Hepatocyte (in vitro differentiated cells): ENCODE measurements at regions not wholly inside any gene's neighbourhood (a gene's known extent, or its start where the extent isn't known, plus 50 kb on each side); places are given as distances from the start of the nearest gene placed in this dataset.

Source experiments
- DNase-seq: peaks from one replicate; pipeline ENCODE4 v3.0.0-alpha.2; 2016; ENCODE audit warnings: low spot score
- H2AFZ ChIP-seq: fragments of 200-600 bp; sonication (generic); 2 replicates; pipeline ENCODE4 v1.6.0; 2016; ENCODE audit warnings: antibody characterized with exemption, mild to moderate bottlenecking
- H3K27ac ChIP-seq: fragments of 200-600 bp; sonication (generic); 2 replicates; pipeline ENCODE4 v1.5.1; 2016; ENCODE audit warnings: mild to moderate bottlenecking
- H3K27me3 ChIP-seq: fragments of 200-600 bp; sonication (generic); 2 replicates; pipeline ENCODE4 v1.6.1; 2016
- H3K36me3 ChIP-seq: fragments of 200-600 bp; sonication (generic); replicated peaks from 2 replicates; pipeline ENCODE4 v1.5.1; 2016; ENCODE audit warnings: low read depth; ENCODE audit not compliant: insufficient read depth
- H3K4me1 ChIP-seq: fragments of 200-600 bp; sonication (generic); 2 replicates; pipeline ENCODE4 v1.5.1; 2016; ENCODE audit warnings: mild to moderate bottlenecking, moderate library complexity; ENCODE audit not compliant: insufficient read depth
- H3K4me2 ChIP-seq: fragments of 200-600 bp; sonication (generic); 2 replicates; pipeline ENCODE4 v1.6.0; 2016
- H3K4me3 ChIP-seq: fragments of 200-600 bp; sonication (generic); 2 replicates; pipeline ENCODE4 v1.5.1; 2016; ENCODE audit warnings: mild to moderate bottlenecking
- H3K79me2 ChIP-seq: fragments of 200-600 bp; sonication (generic); 2 replicates; pipeline ENCODE4 v1.6.0; 2017; ENCODE audit warnings: mild to moderate bottlenecking
- H3K9me2 ChIP-seq: fragments of 200-600 bp; sonication (generic); replicated peaks from 2 replicates; pipeline ENCODE4 v1.6.0; 2017; ENCODE audit warnings: mild to moderate bottlenecking; ENCODE audit not compliant: insufficient read depth
- H3K9me3 ChIP-seq: fragments of 200-600 bp; sonication (generic); 2 replicates; pipeline ENCODE4 v1.5.1; 2016; ENCODE audit warnings: low read depth, mild to moderate bottlenecking
- H4K20me1 ChIP-seq: fragments of 200-600 bp; sonication (generic); 2 replicates; pipeline ENCODE4 v1.6.0; 2016; ENCODE audit warnings: mild to moderate bottlenecking; ENCODE audit not compliant: insufficient read depth, poor library complexity, severe bottlenecking
- CTCF ChIP-seq: fragments of 200-600 bp; sonication (generic); IDR thresholded peaks from 2 replicates; pipeline ENCODE4 v1.5.1; 2016; ENCODE audit warnings: antibody characterized with exemption, mild to moderate bottlenecking; ENCODE audit not compliant: poor library complexity
- EZH2 ChIP-seq: fragments of 200-600 bp; sonication (generic); IDR thresholded peaks from 2 replicates; pipeline ENCODE4 v1.6.1; 2016; ENCODE audit warnings: antibody characterized with exemption, mild to moderate bottlenecking, borderline replicate concordance
- EZH2phosphoT487 ChIP-seq: fragments of 200-600 bp; sonication (generic); IDR thresholded peaks from one replicate; pipeline ENCODE4 v1.6.1; 2018; ENCODE audit warnings: antibody characterized with exemption, mild to moderate bottlenecking, low read depth, moderate library complexity; ENCODE audit not compliant: unreplicated experiment, severe bottlenecking
- WGBS: methylation state at CpG from one replicate; pipeline ENCODE4 v1.1.6; 2016; ENCODE audit warnings: low lambda C conversion rate; ENCODE audit errors: missing lambda C conversion rate; 5-methylcytosine and 5-hydroxymethylcytosine counted together

- WGBS, result 96% methylated on average over 41 of the region's 42 CpGs
- Histone ChIP-seq H3K4me3 (no peak overlapping the region), H2AFZ (no peak overlapping the region)
Observed at GRCh38 chr4:136812100-136812880, 720.0 kb downstream of the PCDH18 start.

GRCh38 chr4:136811496-136812077 lies 720.7 kb downstream of the PCDH18 start:
- Histone ChIP-seq H2AFZ (no peak overlapping the region), H3K4me2 (no peak overlapping the region), H3K36me3 (no peaks in the 10 kb centered on the region), H3K27ac (no peak overlapping the region), H4K20me1 (no peaks in the 10 kb centered on the region), H3K4me3 (no peak overlapping the region), H3K9me2 (no peaks in the 10 kb centered on the region), H3K27me3 (no peaks in the 10 kb centered on the region), H3K9me3 (no peaks in the 10 kb centered on the region), H3K4me1 (no peaks in the 10 kb centered on the region), H3K79me2 (no peaks in the 10 kb centered on the region)
- TF ChIP-seq EZH2 (no peak), CTCF (no peak), EZH2phosphoT487 (no peak)
- 99% methylated on average over 14 of the region's 14 CpGs for WGBS
- no peak for DNase-seq

More at GRCh38 chr4:136812100-136812880, 720.0 kb downstream of the PCDH18 start:
- Histone ChIP-seq H3K79me2 (no peaks in the 10 kb centered on the region), H3K36me3 (no peaks in the 10 kb centered on the region), H3K9me3 (no peaks in the 10 kb centered on the region), H3K4me2 (no peak overlapping the region), H3K4me1 (no peaks in the 10 kb centered on the region), H3K9me2 (no peaks in the 10 kb centered on the region), H3K27ac (no peak overlapping the region), H4K20me1 (no peaks in the 10 kb centered on the region), H3K27me3 (no peaks in the 10 kb centered on the region)
- TF ChIP-seq EZH2 (no peak), EZH2phosphoT487 (no peak), CTCF (no peak)
- DNase-seq, result no peak

- no peaks in the 10 kb centered on the region for H3K36me3 ChIP-seq
- no peak overlapping the region for H2AFZ ChIP-seq
- no peaks in the 10 kb centered on the region for H3K9me2 ChIP-seq
- WGBS, result 96% methylated on average over 6 of the region's 6 CpGs
- H3K4me1 ChIP-seq, result no peaks in the 10 kb centered on the region
- H3K79me2 ChIP-seq, result no peaks in the 10 kb centered on the region
- no peaks in the 10 kb centered on the region for H3K27me3 ChIP-seq
- no peak for DNase-seq
- no peaks in the 10 kb centered on the region for H4K20me1 ChIP-seq
- H3K9me3 ChIP-seq, result no peaks in the 10 kb centered on the region
- H3K4me3 ChIP-seq, result no peak overlapping the region
- no peak for TF ChIP-seq CTCF
- no peak for TF ChIP-seq EZH2
- no peak for TF ChIP-seq EZH2phosphoT487
- H3K27ac ChIP-seq, result no peak overlapping the region
- H3K4me2 ChIP-seq, result no peak overlapping the region
Observed at GRCh38 chr4:136810626-136811025, 721.7 kb downstream of the PCDH18 start.
